ENCODE measurements at regions not wholly inside any gene's neighbourhood (a gene's known extent, or its start where the extent isn't known, plus 50 kb on each side); places are given as distances from the start of the nearest gene placed in this dataset.

GRCh38 chr10:108070789-108071188 is 906.3 kb upstream of the SORCS1 start:
- FAIRE-seq: no peak
- no peak for TF ChIP-seq POLR2A (IDR thresholded peaks at IDR 0.05; ENCODE audit: low read depth, low read length)
- no peak for TF ChIP-seq SPI1 (IDR thresholded peaks at IDR 0.05; ENCODE audit: low read depth, low read length)
- no peak for TF ChIP-seq PAX5 (IDR thresholded peaks at IDR 0.05; ENCODE audit: insufficient read depth, low read length, severe bottlenecking)
- no peak for TF ChIP-seq POU2F2 (IDR thresholded peaks at IDR 0.05; ENCODE audit: low read depth, low read length)
- TF ChIP-seq TAF1 (IDR thresholded peaks at IDR 0.05; ENCODE audit: low read depth, low read length): no peak
- no peak for TF ChIP-seq POLR2AphosphoS5 (IDR thresholded peaks at IDR 0.05; ENCODE audit: low read depth, low read length)
- DNase-seq (ENCODE audit: insufficient read length, low spot score): no peak

GRCh38 chr10:108069096-108069495 is 904.6 kb upstream of the SORCS1 start:
- FAIRE-seq (no peak), DNase-seq (ENCODE audit: insufficient read length, low spot score) (no peak)
- no peak for TF ChIP-seq POLR2AphosphoS5 (IDR thresholded peaks at IDR 0.05; ENCODE audit: low read depth, low read length)
- no peak for TF ChIP-seq SPI1 (IDR thresholded peaks at IDR 0.05; ENCODE audit: low read depth, low read length)
- TF ChIP-seq TAF1 (IDR thresholded peaks at IDR 0.05; ENCODE audit: low read depth, low read length): no peak
- TF ChIP-seq PAX5 (IDR thresholded peaks at IDR 0.05; ENCODE audit: insufficient read depth, low read length, severe bottlenecking): no peak
- no peak for TF ChIP-seq POU2F2 (IDR thresholded peaks at IDR 0.05; ENCODE audit: low read depth, low read length)
- TF ChIP-seq POLR2A (IDR thresholded peaks at IDR 0.05; ENCODE audit: low read depth, low read length): no peak

GRCh38 chr10:108064746-108065260 is 900.3 kb upstream of the SORCS1 start:
- FAIRE-seq: no peak
- no peak for DNase-seq (ENCODE audit: insufficient read length, low spot score)
- no peak for TF ChIP-seq SPI1 (IDR thresholded peaks at IDR 0.05; ENCODE audit: low read depth, low read length)
- TF ChIP-seq POLR2A (IDR thresholded peaks at IDR 0.05; ENCODE audit: low read depth, low read length): no peak
- no peak for TF ChIP-seq PAX5 (IDR thresholded peaks at IDR 0.05; ENCODE audit: insufficient read depth, low read length, severe bottlenecking)
- TF ChIP-seq POLR2AphosphoS5 (IDR thresholded peaks at IDR 0.05; ENCODE audit: low read depth, low read length): no peak
- no peak for TF ChIP-seq TAF1 (IDR thresholded peaks at IDR 0.05; ENCODE audit: low read depth, low read length)
- no peak for TF ChIP-seq POU2F2 (IDR thresholded peaks at IDR 0.05; ENCODE audit: low read depth, low read length)

GRCh38 chr10:108060246-108060645 is 895.7 kb upstream of the SORCS1 start:
- DNase-seq (ENCODE audit: insufficient read length, low spot score): no peak
- FAIRE-seq: no peak
- TF ChIP-seq POLR2A (IDR thresholded peaks at IDR 0.05; ENCODE audit: low read depth, low read length) (no peak), TAF1 (IDR thresholded peaks at IDR 0.05; ENCODE audit: low read depth, low read length) (no peak), PAX5 (IDR thresholded peaks at IDR 0.05; ENCODE audit: insufficient read depth, low read length, severe bottlenecking) (no peak)

GRCh38 chr10:108055506-108055905 is 891.0 kb upstream of the SORCS1 start:
- TF ChIP-seq POLR2AphosphoS5 (IDR thresholded peaks at IDR 0.05; ENCODE audit: low read depth, low read length) (no peak), TAF1 (IDR thresholded peaks at IDR 0.05; ENCODE audit: low read depth, low read length) (no peak), SPI1 (IDR thresholded peaks at IDR 0.05; ENCODE audit: low read depth, low read length) (no peak), POLR2A (IDR thresholded peaks at IDR 0.05; ENCODE audit: low read depth, low read length) (no peak), POU2F2 (IDR thresholded peaks at IDR 0.05; ENCODE audit: low read depth, low read length) (no peak), PAX5 (IDR thresholded peaks at IDR 0.05; ENCODE audit: insufficient read depth, low read length, severe bottlenecking) (no peak)
- no peak for FAIRE-seq
- no peak for DNase-seq (ENCODE audit: insufficient read length, low spot score)

- no peak for DNase-seq (ENCODE audit: insufficient read length, low spot score)
- FAIRE-seq: no peak
- TF ChIP-seq POLR2AphosphoS5 (IDR thresholded peaks at IDR 0.05; ENCODE audit: low read depth, low read length): no peak
- no peak for TF ChIP-seq POLR2A (IDR thresholded peaks at IDR 0.05; ENCODE audit: low read depth, low read length)
- TF ChIP-seq TAF1 (IDR thresholded peaks at IDR 0.05; ENCODE audit: low read depth, low read length): no peak
- no peak for TF ChIP-seq POU2F2 (IDR thresholded peaks at IDR 0.05; ENCODE audit: low read depth, low read length)
- no peak for TF ChIP-seq PAX5 (IDR thresholded peaks at IDR 0.05; ENCODE audit: insufficient read depth, low read length, severe bottlenecking)
- no peak for TF ChIP-seq SPI1 (IDR thresholded peaks at IDR 0.05; ENCODE audit: low read depth, low read length)
Measured at GRCh38 chr10:108052981-108053380, 888.5 kb upstream of the SORCS1 start.

GRCh38 chr10:108051218-108051617 is 886.7 kb upstream of the SORCS1 start:
- no peak for FAIRE-seq
- no peak for TF ChIP-seq POLR2AphosphoS5 (IDR thresholded peaks at IDR 0.05; ENCODE audit: low read depth, low read length)
- DNase-seq (ENCODE audit: insufficient read length, low spot score): no peak

- TF ChIP-seq PAX5 (IDR thresholded peaks at IDR 0.05; ENCODE audit: insufficient read depth, low read length, severe bottlenecking): no peak
- TF ChIP-seq SPI1 (IDR thresholded peaks at IDR 0.05; ENCODE audit: low read depth, low read length): peak; percentile 52
- TF ChIP-seq POU2F2 (IDR thresholded peaks at IDR 0.05; ENCODE audit: low read depth, low read length): no peak
- no peak for TF ChIP-seq POLR2AphosphoS5 (IDR thresholded peaks at IDR 0.05; ENCODE audit: low read depth, low read length)
- TF ChIP-seq POLR2A (IDR thresholded peaks at IDR 0.05; ENCODE audit: low read depth, low read length): no peak
- TF ChIP-seq TAF1 (IDR thresholded peaks at IDR 0.05; ENCODE audit: low read depth, low read length): no peak
Measured at GRCh38 chr10:108050626-108051025, 886.1 kb upstream of the SORCS1 start.

GRCh38 chr10:108049668-108050067 is 885.2 kb upstream of the SORCS1 start:
- TF ChIP-seq SPI1 (IDR thresholded peaks at IDR 0.05; ENCODE audit: low read depth, low read length): no peak
- no peak for TF ChIP-seq POLR2AphosphoS5 (IDR thresholded peaks at IDR 0.05; ENCODE audit: low read depth, low read length)
- no peak for TF ChIP-seq POLR2A (IDR thresholded peaks at IDR 0.05; ENCODE audit: low read depth, low read length)
- no peak for TF ChIP-seq POU2F2 (IDR thresholded peaks at IDR 0.05; ENCODE audit: low read depth, low read length)
- TF ChIP-seq PAX5 (IDR thresholded peaks at IDR 0.05; ENCODE audit: insufficient read depth, low read length, severe bottlenecking): no peak
- TF ChIP-seq TAF1 (IDR thresholded peaks at IDR 0.05; ENCODE audit: low read depth, low read length): no peak
- FAIRE-seq (no peak), DNase-seq (ENCODE audit: insufficient read length, low spot score) (no peak)

More at GRCh38 chr10:108050626-108051025, 886.1 kb upstream of the SORCS1 start:
- FAIRE-seq: no peak
- DNase-seq (ENCODE audit: insufficient read length, low spot score): no peak

GRCh38 chr10:108048898-108049297 is 884.4 kb upstream of the SORCS1 start:
- FAIRE-seq (no peak), DNase-seq (ENCODE audit: insufficient read length, low spot score) (no peak)
- TF ChIP-seq TAF1 (IDR thresholded peaks at IDR 0.05; ENCODE audit: low read depth, low read length) (no peak), SPI1 (IDR thresholded peaks at IDR 0.05; ENCODE audit: low read depth, low read length) (no peak), POU2F2 (IDR thresholded peaks at IDR 0.05; ENCODE audit: low read depth, low read length) (no peak), POLR2A (IDR thresholded peaks at IDR 0.05; ENCODE audit: low read depth, low read length) (no peak), POLR2AphosphoS5 (IDR thresholded peaks at IDR 0.05; ENCODE audit: low read depth, low read length) (no peak), PAX5 (IDR thresholded peaks at IDR 0.05; ENCODE audit: insufficient read depth, low read length, severe bottlenecking) (no peak)
